H9 (cell line): ENCODE measurements at regions not wholly inside any gene's neighbourhood (a gene's known extent, or its start where the extent isn't known, plus 50 kb on each side); places are given as distances from the start of the nearest gene placed in this dataset.

ENCODE experiments used
- DNase-seq: peaks from one replicate; pipeline ENCODE4 v3.0.0-alpha.2; 2017
- H2AFZ ChIP-seq: one replicate; pipeline ENCODE4 v1.6.1; 2013; ENCODE audit warnings: mild to moderate bottlenecking, low read length, control low read depth, moderate library complexity
- H2AK5ac ChIP-seq: 2 replicates; pipeline ENCODE4 v1.6.1; 2013; ENCODE audit warnings: low read length, control low read depth, mixed read lengths; ENCODE audit not compliant: insufficient read length
- H2BK120ac ChIP-seq: one replicate; pipeline ENCODE4 v1.6.1; 2013; ENCODE audit warnings: low read depth, mild to moderate bottlenecking, low read length, control low read depth, inconsistent platforms; ENCODE audit not compliant: poor library complexity, severe bottlenecking
- H2BK12ac ChIP-seq: 2 replicates; pipeline ENCODE4 v1.6.1; 2013; ENCODE audit warnings: low read length, control low read depth, mixed read lengths, low read depth; ENCODE audit not compliant: insufficient read length
- H2BK15ac ChIP-seq: 2 replicates; pipeline ENCODE4 v1.6.1; 2013; ENCODE audit warnings: low read depth, low read length, control low read depth
- H2BK20ac ChIP-seq: one replicate; pipeline ENCODE4 v1.6.1; 2013; ENCODE audit warnings: low read depth, mild to moderate bottlenecking, low read length, control low read depth, inconsistent platforms; ENCODE audit not compliant: poor library complexity, severe bottlenecking
- H2BK5ac ChIP-seq: 2 replicates; pipeline ENCODE4 v1.6.1; 2013; ENCODE audit warnings: low read length, control low read depth, mixed read lengths; ENCODE audit not compliant: insufficient read length
- H3K14ac ChIP-seq: 2 replicates; pipeline ENCODE4 v1.6.1; 2013; ENCODE audit warnings: low read length, control low read depth; ENCODE audit not compliant: insufficient read depth
- H3K18ac ChIP-seq: 2 replicates; pipeline ENCODE4 v1.6.1; 2013; ENCODE audit warnings: low read depth, mild to moderate bottlenecking, mixed read lengths, low read length, control low read depth; ENCODE audit not compliant: insufficient read length
- H3K23ac ChIP-seq: 2 replicates; pipeline ENCODE4 v1.6.1; 2013; ENCODE audit warnings: low read length, control low read depth, mixed read lengths, low read depth; ENCODE audit not compliant: insufficient read length
- H3K23me2 ChIP-seq: 2 replicates; pipeline ENCODE4 v1.6.1; 2013; ENCODE audit warnings: low read depth, mild to moderate bottlenecking, mixed read lengths, low read length, control low read depth; ENCODE audit not compliant: insufficient read length, poor library complexity, severe bottlenecking
- H3K27ac ChIP-seq: 2 replicates; pipeline ENCODE4 v1.5.1; 2013; ENCODE audit warnings: low read length, control low read depth, mixed read lengths, low read depth; ENCODE audit not compliant: insufficient read length
- H3K27me3 ChIP-seq: 2 replicates; pipeline ENCODE4 v1.6.1; 2013; ENCODE audit warnings: low read length, control low read depth, inconsistent platforms; ENCODE audit not compliant: insufficient read depth
- H3K4ac ChIP-seq: 2 replicates; pipeline ENCODE4 v1.6.1; 2013; ENCODE audit warnings: low read depth, mild to moderate bottlenecking, control low read depth, inconsistent platforms, low read length, moderate library complexity
- H3K4me1 ChIP-seq: 2 replicates; pipeline ENCODE4 v1.6.1; 2013; ENCODE audit warnings: low read length, control low read depth, inconsistent platforms; ENCODE audit not compliant: insufficient read depth
- H3K4me2 ChIP-seq: 2 replicates; pipeline ENCODE4 v1.6.1; 2013; ENCODE audit warnings: low read length, control low read depth, mixed read lengths; ENCODE audit not compliant: insufficient read length, insufficient read depth
- H3K56ac ChIP-seq: 2 replicates; pipeline ENCODE4 v1.6.1; 2013; ENCODE audit warnings: low read depth, mild to moderate bottlenecking, mixed read lengths, low read length, control low read depth; ENCODE audit not compliant: insufficient read length
- H3K79me1 ChIP-seq: 2 replicates; pipeline ENCODE4 v1.6.1; 2013; ENCODE audit warnings: low read depth, mild to moderate bottlenecking, moderate library complexity, low read length, control low read depth, inconsistent platforms; ENCODE audit not compliant: insufficient read depth, poor library complexity, severe bottlenecking
- H3K79me2 ChIP-seq: 2 replicates; pipeline ENCODE4 v1.6.1; 2013; ENCODE audit warnings: low read length, control low read depth, inconsistent platforms; ENCODE audit not compliant: insufficient read depth
- H3K9ac ChIP-seq: 2 replicates; pipeline ENCODE4 v1.6.1; 2013; ENCODE audit warnings: low read length, control low read depth, mixed read lengths; ENCODE audit not compliant: insufficient read length; ENCODE audit errors: extremely low read depth
- H3K9me3 ChIP-seq: one replicate; pipeline ENCODE4 v1.6.1; 2013; ENCODE audit warnings: low read depth, low read length, inconsistent platforms; ENCODE audit not compliant: control insufficient read depth
- H3T11ph ChIP-seq: one replicate; pipeline ENCODE4 v1.6.1; 2013; ENCODE audit warnings: mild to moderate bottlenecking, low read length, control low read depth, inconsistent platforms
- H4K20me1 ChIP-seq: one replicate; pipeline ENCODE4 v1.6.1; 2013; ENCODE audit not compliant: control insufficient read depth, insufficient read length, insufficient read depth
- H4K5ac ChIP-seq: 2 replicates; pipeline ENCODE4 v1.6.1; 2013; ENCODE audit warnings: low read depth, mild to moderate bottlenecking, mixed read lengths, low read length, control low read depth; ENCODE audit not compliant: insufficient read length
- H4K8ac ChIP-seq: replicated peaks from 2 replicates; pipeline ENCODE4 v1.6.1; 2013; ENCODE audit warnings: low read length, control low read depth, mixed read lengths, low read depth; ENCODE audit not compliant: insufficient read length
- H4K91ac ChIP-seq: 2 replicates; pipeline ENCODE4 v1.6.1; 2013; ENCODE audit warnings: low read depth, mild to moderate bottlenecking, moderate library complexity, mixed read lengths, low read length, control low read depth; ENCODE audit not compliant: insufficient read length
- H3K27ac Mint-ChIP-seq, 3 experiments: 2 replicates in 2 of 3; 3 replicates in 1 of 3; pipeline ENCODE4 v1.8.0; 2020 to 2021; ENCODE audit warnings: mixed read lengths in 3 of 3, mild to moderate bottlenecking in 1 of 3, moderate library complexity in 1 of 3
- H3K27me3 Mint-ChIP-seq: 2 replicates; pipeline ENCODE4 v1.8.0; 2021; ENCODE audit warnings: low read depth, mild to moderate bottlenecking, moderate library complexity, mixed read lengths
- H3K36me3 Mint-ChIP-seq, 3 experiments: 2 replicates in 2 of 3; 3 replicates in 1 of 3; pipeline ENCODE4 v1.8.0; 2020 to 2021; ENCODE audit warnings: low read depth in 3 of 3, mixed read lengths in 3 of 3; ENCODE audit not compliant: insufficient read depth in 1 of 3
- H3K4me1 Mint-ChIP-seq, 2 experiments: 2 replicates each; pipeline ENCODE4 v1.8.0; 2020; ENCODE audit warnings: mixed read lengths in 2 of 2
- H3K4me3 Mint-ChIP-seq, 2 experiments: 2 replicates in 1 of 2; 3 replicates in 1 of 2; pipeline ENCODE4 v1.8.0; 2020 to 2021; ENCODE audit warnings: mild to moderate bottlenecking in 2 of 2, mixed read lengths in 2 of 2, moderate library complexity in 1 of 2
- H3K9me3 Mint-ChIP-seq, 2 experiments: 2 replicates in 1 of 2; 3 replicates in 1 of 2; pipeline ENCODE4 v1.8.0; 2020; ENCODE audit warnings: mild to moderate bottlenecking in 2 of 2, mixed read lengths in 2 of 2, moderate library complexity in 1 of 2
- CTCF ChIP-seq: fragments of 200-600 bp; sonication (generic); conservative IDR thresholded peaks from 3 replicates; pipeline ENCODE4 v1.8.0; 2021; ENCODE audit warnings: antibody characterized with exemption, mild to moderate bottlenecking
- WGBS: extraction: QIAGEN DNeasy Blood & Tissue Kit; methylation state at CpG from one replicate; pipeline ENCODE4 v1.1.7; 2013; ENCODE audit warnings: missing lambda C conversion rate, low lambda C conversion rate, mixed read lengths; ENCODE audit not compliant: insufficient read length; ENCODE audit errors: extremely low coverage; 5-methylcytosine and 5-hydroxymethylcytosine counted together

GRCh38 chr2:83969085-83969484 is 490.0 kb downstream of the SUCLG1 start:
- H3K23me2 ChIP-seq = no peaks in the 10 kb centered on the region
- H3K9me3 Mint-ChIP-seq = peaks cover 3 to 4% of the 10 kb centered on the region in 2 experiments; a peak in 3 of 5 replicates
- no peak overlapping the region for H2AK5ac ChIP-seq
- H3K4me2 ChIP-seq = no peak overlapping the region
- H3K79me2 ChIP-seq = no peaks in the 10 kb centered on the region
- H2BK12ac ChIP-seq = no peak overlapping the region
- H3K79me1 ChIP-seq = no peaks in the 10 kb centered on the region
- no peak overlapping the region for H4K8ac ChIP-seq
- no peak overlapping the region for H3K9ac ChIP-seq
- H3K4me1 ChIP-seq = peaks cover 2% of the 10 kb centered on the region; the same call in 1 of the 2 replicates
- H3K36me3 Mint-ChIP-seq = no peaks in the 10 kb centered on the region; a peak in 2 of 7 replicates
- WGBS = no CpG with 5 or more reads among the region's 3 CpGs
- H3K14ac ChIP-seq = no peak overlapping the region
- no peak overlapping the region for H3T11ph ChIP-seq
- no peak for TF ChIP-seq CTCF
- H3K4ac ChIP-seq = no peak overlapping the region
- H2BK20ac ChIP-seq = no peak overlapping the region
- H3K23ac ChIP-seq = no peak overlapping the region
- no peak overlapping the region for H3K4me3 Mint-ChIP-seq
- no peak overlapping the region for H3K18ac ChIP-seq
- no peak overlapping the region for H3K56ac ChIP-seq
- H3K27ac Mint-ChIP-seq = no peak overlapping the region
- H3K27me3 ChIP-seq = no peaks in the 10 kb centered on the region
- no peak overlapping the region for H2BK5ac ChIP-seq
- no peak overlapping the region for H4K91ac ChIP-seq
- no peak for DNase-seq
- no peak overlapping the region for H3K27ac ChIP-seq
- H2BK120ac ChIP-seq = no peak overlapping the region
- no peaks in the 10 kb centered on the region for H3K9me3 ChIP-seq
- H2AFZ ChIP-seq = no peak overlapping the region
- no peak overlapping the region for H4K5ac ChIP-seq
- H2BK15ac ChIP-seq = no peak overlapping the region
- peaks cover 20 to 22% of the 10 kb centered on the region in 2 experiments for H3K4me1 Mint-ChIP-seq
- H3K27me3 Mint-ChIP-seq = no peaks in the 10 kb centered on the region
- H4K20me1 ChIP-seq = no peaks in the 10 kb centered on the region
